GM21619 (cell line): ENCODE measurements at regions not wholly inside any gene's neighbourhood (a gene's known extent, or its start where the extent isn't known, plus 50 kb on each side); places are given as distances from the start of the nearest gene placed in this dataset.
"Not testable (repeated sequence)": the region's sequence is repeated elsewhere in the genome, so short reads cannot be mapped to it uniquely, and the experiment has no call there.

Experiments
- ATAC-seq: cut with Tn5 transposase; IDR thresholded peaks from one replicate; pipeline ENCODE4 v1.9.1; 2021; ENCODE audit not compliant: unreplicated experiment

DNA sequence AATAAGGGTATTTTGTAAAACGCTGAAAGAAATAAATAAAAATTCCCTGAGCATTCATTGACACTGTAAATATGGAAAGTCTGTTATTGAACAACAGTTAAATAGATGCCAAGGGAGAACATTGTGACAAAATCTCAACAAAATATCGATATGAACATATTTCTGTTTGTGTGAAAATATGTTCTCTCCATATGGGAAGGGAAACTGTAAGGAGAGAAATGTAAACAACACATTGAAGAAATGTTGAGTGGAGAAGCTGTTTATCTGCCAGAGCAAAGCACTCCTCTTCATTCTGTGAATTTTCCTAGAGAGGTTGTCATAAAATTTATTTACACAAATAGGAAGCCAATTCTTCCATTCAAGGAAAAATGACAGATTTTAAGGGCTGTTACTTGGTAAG is 57.1 kb upstream of the EOMES start:
- ATAC-seq: no peak

DNA sequence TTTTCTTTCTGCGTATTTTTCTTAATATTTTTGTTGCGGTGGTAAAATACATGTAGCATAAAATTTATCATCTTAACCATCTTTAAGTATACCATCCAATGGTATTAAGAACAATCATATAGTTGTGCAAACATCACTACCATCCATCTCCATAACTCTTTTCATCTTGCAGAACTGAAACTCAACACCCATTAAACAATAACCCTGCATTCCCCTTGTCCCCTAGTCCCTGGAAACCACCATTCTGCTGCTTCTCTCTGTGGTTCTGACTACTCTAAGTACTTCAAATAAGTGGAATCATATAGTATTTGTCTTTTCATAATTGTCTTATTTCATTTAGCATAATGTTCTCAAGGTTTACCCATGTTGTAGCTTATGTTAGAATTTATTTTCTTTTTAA is 67.3 kb upstream of the EOMES start:
- no peak for ATAC-seq

DNA sequence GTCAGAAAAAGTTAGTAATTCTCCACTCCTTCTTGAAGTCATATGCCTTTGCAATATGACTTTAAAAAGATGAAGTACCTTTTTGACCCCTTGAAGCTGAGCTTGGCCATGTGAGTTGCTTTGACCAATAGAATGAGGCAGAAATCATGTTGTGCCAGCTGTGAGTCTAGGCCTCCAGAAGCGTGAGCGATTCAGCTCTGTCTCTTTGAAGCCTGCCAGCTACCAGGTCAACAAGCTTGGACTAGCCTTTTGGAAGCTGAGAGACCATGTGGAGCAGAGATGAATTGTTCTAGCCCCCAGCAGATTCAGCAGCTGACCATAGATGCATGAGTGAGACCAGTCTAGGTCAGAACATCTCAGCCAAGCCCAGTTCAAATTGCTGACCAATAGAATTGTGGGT is 69.8 kb upstream of the EOMES start:
- ATAC-seq: no peak

GRCh38 chr3:27792869-27793268 is 70.7 kb upstream of the EOMES start:
- no peak for ATAC-seq

GRCh38 chr3:27794211-27794610 is 72.1 kb upstream of the EOMES start:
- no peak for ATAC-seq

GRCh38 chr3:27796365-27796875 is 74.3 kb upstream of the EOMES start:
- no peak for ATAC-seq

- no peak for ATAC-seq
Measured at GRCh38 chr3:27797773-27798172, 75.7 kb upstream of the EOMES start.

- no peak for ATAC-seq
Measured at GRCh38 chr3:27800261-27800660, 78.1 kb upstream of the EOMES start.

DNA sequence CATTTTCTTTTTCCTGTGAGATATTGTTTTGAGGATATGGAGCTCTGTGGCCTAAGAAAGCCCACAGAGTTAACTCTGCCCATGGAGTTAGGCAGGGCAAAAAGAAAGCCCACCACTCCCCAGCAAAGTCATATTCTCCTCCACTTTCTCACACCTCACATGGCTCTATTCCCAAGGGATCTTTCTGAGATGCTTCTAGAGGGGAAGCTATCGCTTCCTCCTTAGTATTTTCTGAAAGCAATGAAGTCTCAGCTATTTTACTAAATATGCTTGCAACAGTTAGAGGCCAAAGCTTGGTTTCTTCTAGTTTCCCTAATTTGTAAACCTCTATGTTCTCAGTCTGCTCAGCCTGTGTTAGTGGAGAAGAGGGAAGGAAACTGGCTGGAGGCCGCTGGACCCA is 80.3 kb upstream of the EOMES start:
- no peak for ATAC-seq

DNA sequence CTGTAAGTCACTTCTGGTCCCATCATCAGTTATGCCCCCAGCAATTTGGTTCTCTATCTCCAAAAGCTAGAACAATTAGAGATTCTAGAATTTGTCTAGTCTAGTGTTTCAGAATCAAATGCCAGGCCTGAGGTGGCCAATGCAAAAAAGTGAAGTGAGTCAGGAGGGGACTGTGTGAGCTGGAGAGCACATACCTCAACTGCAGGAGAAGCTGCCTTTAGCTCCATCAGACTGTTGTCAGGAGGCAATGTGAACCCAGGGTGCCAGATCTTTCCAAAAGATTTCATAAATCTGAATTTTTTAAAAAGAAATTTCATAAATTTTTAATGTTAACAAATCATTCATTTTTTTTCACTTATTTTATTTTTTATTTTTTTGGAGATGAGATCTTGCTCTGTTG is 80.7 kb upstream of the EOMES start:
- no peak for ATAC-seq

DNA sequence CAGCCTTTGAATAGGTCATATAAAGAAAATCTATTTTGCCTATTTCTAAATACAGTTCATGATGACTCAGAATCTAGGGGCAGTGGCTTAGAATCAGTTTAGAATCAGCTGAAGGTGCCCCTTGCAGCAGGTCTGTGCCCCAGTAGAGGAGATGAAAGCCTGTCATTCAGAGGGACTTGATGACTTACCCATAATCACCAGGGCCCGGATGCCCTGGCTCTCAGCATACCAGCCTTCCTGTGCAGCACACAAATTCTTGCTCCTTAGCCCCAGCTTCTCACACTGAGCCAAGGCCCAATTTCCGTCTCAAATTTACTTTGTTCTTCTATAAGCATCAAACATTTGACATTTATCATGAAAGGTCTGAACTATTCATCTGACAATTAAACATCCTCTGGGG is 83.2 kb upstream of the EOMES start:
- no peak for ATAC-seq

DNA sequence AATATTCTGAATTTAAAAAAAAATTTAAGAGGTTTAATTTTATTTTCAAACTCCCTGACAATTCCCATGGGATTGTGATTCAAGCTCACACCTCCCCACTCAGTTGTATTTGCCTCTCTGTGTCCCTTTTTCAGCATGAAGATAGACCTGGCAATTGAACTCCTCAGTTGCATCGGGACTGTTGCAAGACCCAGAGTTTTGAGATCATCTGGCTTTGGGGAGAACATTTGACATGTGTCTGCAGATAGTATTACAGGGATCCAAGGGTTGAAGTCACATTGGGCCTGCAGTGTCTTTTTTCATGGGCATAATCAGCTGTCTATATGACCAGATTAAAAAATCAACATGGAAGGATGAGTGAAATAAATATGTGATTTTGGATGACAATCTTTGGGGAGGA is 91.1 kb upstream of the EOMES start:
- ATAC-seq: no peak

DNA sequence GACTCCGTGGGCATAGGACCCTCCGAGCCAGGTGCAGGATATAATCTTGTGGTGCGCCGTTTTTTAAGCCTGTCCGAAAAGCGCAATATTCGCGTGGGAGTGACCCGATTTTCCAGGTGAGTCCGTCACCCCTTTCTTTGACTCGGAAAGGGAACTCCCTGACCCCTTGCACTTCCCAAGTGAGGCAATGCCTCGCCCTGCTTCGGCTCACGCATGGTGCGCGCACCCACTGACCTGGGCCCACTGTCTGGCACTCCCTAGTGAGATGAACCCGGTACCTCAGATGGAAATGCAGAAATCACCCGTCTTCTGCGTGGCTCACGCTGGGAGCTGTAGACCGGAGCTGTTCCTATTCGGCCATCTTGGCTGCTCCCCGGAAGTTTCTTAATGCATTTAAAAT is 99.5 kb upstream of the EOMES start:
- not testable (repeated sequence) for ATAC-seq

DNA sequence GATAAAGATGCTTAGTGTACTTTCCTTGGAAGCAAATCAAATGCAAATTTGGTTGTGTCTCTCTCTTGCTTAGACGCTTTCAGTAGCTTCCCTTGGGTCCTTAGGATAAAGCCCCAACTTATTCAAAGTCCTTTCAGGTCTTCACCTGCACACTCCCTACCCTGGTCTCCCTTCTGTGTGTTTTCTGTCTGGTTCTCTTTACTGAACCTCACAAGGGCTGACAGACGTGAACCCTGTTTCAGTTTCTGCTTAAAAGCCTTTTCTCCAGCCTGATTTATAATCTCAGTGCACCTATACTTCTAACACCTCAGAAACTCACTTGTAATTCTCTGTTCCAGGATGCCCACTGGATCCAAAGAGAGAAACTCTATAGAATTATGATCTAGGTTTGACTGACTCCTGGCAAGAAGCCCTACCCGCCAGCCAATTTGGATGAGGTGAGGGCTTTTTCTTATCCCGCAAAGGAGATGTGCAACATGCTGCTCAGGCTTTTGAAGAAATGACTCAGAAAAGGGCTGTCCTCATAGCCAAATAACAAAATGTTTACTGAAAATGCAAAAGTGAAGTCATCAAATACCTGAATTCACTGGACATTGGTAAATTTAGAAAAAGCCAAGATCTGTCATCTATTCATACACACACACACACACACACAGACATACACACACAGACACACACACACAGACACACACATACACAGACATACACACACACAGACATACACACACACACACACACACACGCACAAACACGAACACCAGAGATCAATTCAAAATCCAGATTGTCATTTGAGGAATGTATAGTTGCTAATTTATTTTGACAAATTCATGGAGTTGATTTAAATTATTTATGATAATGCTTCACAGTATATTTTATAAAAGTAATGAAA is 102.4 kb upstream of the EOMES start:
- ATAC-seq: no peak

DNA sequence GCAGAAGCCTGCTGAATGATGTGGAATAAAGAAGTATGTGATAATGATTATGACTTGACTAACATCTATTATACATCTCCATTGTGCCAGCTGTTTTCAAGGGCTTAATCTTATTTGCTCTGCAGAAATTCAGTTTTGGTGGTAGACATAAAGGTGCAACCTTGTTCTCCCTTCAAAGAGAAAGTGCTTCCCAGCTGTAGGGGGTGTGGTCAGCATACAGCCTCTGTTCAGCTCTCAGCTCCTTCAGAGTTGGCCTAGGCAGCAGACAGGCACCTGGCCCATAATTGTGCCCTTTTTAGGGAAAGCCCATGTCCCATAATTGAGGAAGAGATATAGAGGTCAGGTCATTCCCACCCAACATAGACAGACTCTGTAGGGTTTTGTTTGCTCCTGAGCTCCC is 104.3 kb upstream of the EOMES start:
- no peak for ATAC-seq

- no peak for ATAC-seq
Measured at GRCh38 chr3:27827041-27827440, 104.9 kb upstream of the EOMES start.

DNA sequence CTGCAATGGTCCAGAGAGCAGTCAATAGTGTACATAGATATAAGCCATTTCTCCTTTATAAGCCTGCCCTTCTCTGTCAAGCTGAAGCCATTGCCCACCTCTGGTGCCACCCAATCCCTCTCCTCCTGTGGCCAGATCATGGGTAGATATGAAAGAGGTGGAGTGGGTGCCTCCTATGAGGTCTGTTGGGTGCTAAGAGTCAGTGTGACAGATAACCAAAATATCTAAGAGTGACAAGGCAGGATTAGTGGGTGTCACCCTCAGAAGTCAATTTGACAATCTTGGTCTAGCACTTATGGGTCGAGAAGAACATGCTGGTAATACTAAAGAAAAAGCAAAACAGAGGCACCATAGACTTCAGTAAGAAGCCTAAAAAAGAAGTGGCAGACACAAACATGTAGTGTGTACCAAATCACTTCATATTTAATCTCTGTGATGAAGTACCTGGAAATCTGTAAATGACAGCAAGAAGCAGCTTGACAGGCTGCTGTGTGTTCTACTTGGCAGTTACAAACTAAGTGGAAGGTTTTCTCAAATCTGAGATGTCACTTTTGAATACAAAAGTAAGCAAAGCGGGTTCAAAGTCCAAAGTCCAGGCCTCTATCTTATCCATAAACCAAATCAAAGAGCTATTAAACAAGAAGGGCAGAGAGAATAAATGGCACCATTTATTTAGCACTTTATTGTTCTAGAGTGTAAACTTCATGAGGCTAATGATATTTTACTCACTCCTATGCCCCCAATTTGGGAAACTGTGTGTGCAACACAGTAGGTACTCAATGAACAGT is 118.9 kb upstream of the EOMES start:
- no peak for ATAC-seq

DNA sequence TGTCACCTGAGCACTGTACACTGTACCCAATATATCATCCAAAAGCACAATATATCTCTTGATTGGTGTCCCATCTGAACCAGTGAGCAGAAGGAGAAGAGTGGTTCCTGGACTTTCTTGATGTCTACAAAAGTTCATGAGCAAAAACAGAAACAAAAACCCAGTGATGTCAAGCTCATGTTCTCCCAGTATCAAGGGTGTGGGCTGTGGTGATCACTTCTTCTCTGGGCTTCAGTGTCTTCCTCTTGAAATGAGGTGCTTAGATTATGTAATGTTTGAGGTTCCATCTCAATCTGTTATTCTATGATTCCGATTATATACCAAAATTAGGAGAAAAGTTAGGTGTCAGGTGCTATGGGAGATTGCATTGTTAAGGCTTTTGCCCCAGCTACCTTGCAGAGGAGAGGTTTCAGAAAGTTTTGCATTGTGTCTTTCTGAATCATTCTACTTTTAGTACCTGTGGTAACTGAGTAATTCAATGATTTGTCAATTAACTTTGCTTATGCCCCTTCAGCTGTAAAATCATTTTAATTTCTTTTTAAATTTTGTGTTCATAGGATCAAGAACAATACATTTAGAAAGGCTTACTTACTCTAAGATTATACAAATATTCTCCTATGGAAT is 122.0 kb upstream of the EOMES start:
- ATAC-seq: no peak

DNA sequence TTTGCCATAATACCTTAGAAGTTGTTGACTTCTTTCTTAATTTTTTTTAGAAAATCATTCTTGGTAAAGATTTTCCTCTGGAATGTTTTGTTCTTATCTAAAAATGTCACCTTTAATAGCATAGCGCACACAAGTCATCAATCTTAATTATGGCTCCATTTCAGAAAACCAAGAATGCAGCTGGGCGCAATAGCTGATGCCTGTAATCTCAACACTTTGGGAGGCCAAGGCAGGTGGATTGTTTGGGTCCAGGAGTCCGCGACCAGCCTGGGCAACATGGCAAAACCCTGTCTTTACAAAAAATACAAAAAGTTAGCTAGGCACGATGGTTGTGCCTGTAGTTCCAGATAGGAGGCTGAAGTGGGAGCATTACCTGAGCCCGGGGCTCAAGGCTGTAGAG is 125.6 kb upstream of the EOMES start:
- ATAC-seq: no peak

- no peak for ATAC-seq
Measured at GRCh38 chr3:27848826-27849225, 126.7 kb upstream of the EOMES start.

DNA sequence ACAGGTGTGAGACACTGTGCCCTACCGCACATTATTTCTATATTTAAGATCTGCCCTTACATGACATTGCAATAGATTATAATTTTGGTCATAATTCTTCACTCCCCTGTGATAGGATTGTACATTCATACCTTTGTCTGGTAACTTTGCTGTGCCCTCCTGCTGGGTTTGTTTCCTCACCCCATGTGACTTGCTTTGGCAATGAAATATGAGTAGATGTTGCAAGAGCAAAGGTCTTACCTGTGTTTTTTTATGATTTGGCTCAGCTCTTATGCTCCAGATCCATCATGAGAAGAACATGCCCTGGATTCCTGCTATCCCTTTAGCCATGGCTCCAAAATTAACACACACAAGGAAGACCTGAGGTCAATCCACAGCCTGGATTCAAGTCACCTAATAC is 137.7 kb upstream of the EOMES start:
- no peak for ATAC-seq
